HFF-Myc (cell line): ENCODE measurements at regions not wholly inside any gene's neighbourhood (a gene's known extent, or its start where the extent isn't known, plus 50 kb on each side); places are given as distances from the start of the nearest gene placed in this dataset.
A peak's percentile ranks its signal among the peaks of the same experiment; 100 is the strongest.

Experiments
- DNase-seq: peaks from one replicate; pipeline ENCODE4 v3.0.0-alpha.2; 2011; ENCODE audit warnings: low read depth; ENCODE audit errors: extremely low read depth
- H3K4me3 ChIP-seq: replicated peaks from 2 replicates; pipeline ENCODE4 v1.5.1; 2011; ENCODE audit warnings: low read depth, mild to moderate bottlenecking, control low read depth, low read length
- CTCF ChIP-seq: IDR thresholded peaks from 2 replicates; pipeline ENCODE4 v1.5.1; 2012; ENCODE audit warnings: mild to moderate bottlenecking, low read depth, low read length, control low read depth; ENCODE audit errors: missing control alignments

GRCh38 chr2:194203898-194204297 lies 1453.1 kb upstream of the SLC39A10 start:
- DNase-seq, result no peak
- H3K4me3 ChIP-seq, result no peak overlapping the region
- no peak for TF ChIP-seq CTCF

GRCh38 chr2:194182888-194183287 lies 1474.1 kb upstream of the SLC39A10 start:
- no peak for DNase-seq
- no peak overlapping the region for H3K4me3 ChIP-seq
- TF ChIP-seq CTCF, result no peak

- no peak overlapping the region for H3K4me3 ChIP-seq
- no peak for DNase-seq
- no peak for TF ChIP-seq CTCF
Measured at GRCh38 chr2:194176134-194176533, 1480.9 kb upstream of the SLC39A10 start.

GRCh38 chr2:194166818-194167217 lies 1490.2 kb upstream of the SLC39A10 start:
- no peak for DNase-seq
- no peak overlapping the region for H3K4me3 ChIP-seq
- TF ChIP-seq CTCF, result peak; percentile 31

GRCh38 chr2:194155431-194155830 lies 1501.6 kb upstream of the SLC39A10 start:
- TF ChIP-seq CTCF, result no peak
- H3K4me3 ChIP-seq, result no peak overlapping the region
- DNase-seq, result no peak

GRCh38 chr2:194151231-194151630 lies 1505.8 kb upstream of the SLC39A10 start:
- no peak for TF ChIP-seq CTCF
- no peak overlapping the region for H3K4me3 ChIP-seq
- no peak for DNase-seq

- no peak for DNase-seq
- no peak overlapping the region for H3K4me3 ChIP-seq
- TF ChIP-seq CTCF, result no peak
Measured at GRCh38 chr2:194135463-194135862, 1521.6 kb upstream of the SLC39A10 start.
